Upper lobe of left lung (tissue), 6 donors: ENCODE measurements at regions not wholly inside any gene's neighbourhood (a gene's known extent, or its start where the extent isn't known, plus 50 kb on each side); places are given as distances from the start of the nearest gene placed in this dataset.

Source experiments
- ATAC-seq, 2 donors: fragments of 200-7000 bp; cut with Tn5 transposase; one replicate each; pipeline ENCODE4 v1.9.1; 2022; ENCODE audit warnings: mild to moderate bottlenecking in 2 of 2, moderate library complexity in 2 of 2; ENCODE audit not compliant: low FRiP score in 2 of 2
- DNase-seq, 2 donors: peaks; one replicate each; pipeline ENCODE4 v3.0.0-alpha.2; 2019 to 2020
- H3K27ac ChIP-seq, 4 donors: fragments of 200-600 bp; sonication (generic); one replicate each; pipeline ENCODE4 v1.5.1; 2016 to 2019
- H3K27me3 ChIP-seq, 4 donors: fragments of 200-600 bp; sonication (generic); one replicate each; pipeline ENCODE4 v1.5.1; 2017 to 2019
- H3K36me3 ChIP-seq, 4 donors: fragments of 200-600 bp; sonication (generic); one replicate each; pipeline ENCODE4 v1.5.1; 2016 to 2019
- H3K4me1 ChIP-seq, 4 donors: fragments of 200-600 bp; sonication (generic); one replicate each; pipeline ENCODE4 v1.5.1; 2018 to 2019
- H3K4me3 ChIP-seq, 4 donors: fragments of 200-600 bp; sonication (generic); one replicate each; pipeline ENCODE4 v1.5.1; 2017 to 2019; ENCODE audit warnings: mild to moderate bottlenecking in 2 of 4, moderate library complexity in 1 of 4
- H3K9me3 ChIP-seq, 4 donors: fragments of 200-600 bp; sonication (generic); one replicate each; pipeline ENCODE4 v1.5.1; 2018 to 2019
- CTCF ChIP-seq, 6 experiments: fragments of 450-650 bp in 4 of 6; fragments of 200-600 bp in 2 of 6; sonication (generic) in 2 of 6; IDR thresholded peaks; one replicate each; pipeline ENCODE4 v1.5.1; 2016 to 2019; ENCODE audit warnings: antibody characterized with exemption in 6 of 6
- EP300 ChIP-seq, 4 donors: sonication (generic); formaldehyde crosslinking; IDR thresholded peaks; one replicate each; pipeline ENCODE4 v1.5.1; 2017; ENCODE audit warnings: antibody characterized with exemption in 4 of 4, control low read depth in 2 of 4
- POLR2A ChIP-seq, 4 donors: fragments of 450-650 bp; IDR thresholded peaks; one replicate each; pipeline ENCODE4 v1.5.1; 2016 to 2017; ENCODE audit warnings: antibody characterized with exemption in 4 of 4, mild to moderate bottlenecking in 2 of 4
- POLR2AphosphoS5 ChIP-seq, 2 donors: sonication (generic); formaldehyde crosslinking; IDR thresholded peaks; one replicate each; pipeline ENCODE4 v1.5.1; 2017; ENCODE audit warnings: antibody characterized with exemption in 2 of 2
- WGBS, 2 donors: methylation state at CpG; one replicate each; pipeline ENCODE4 v1.1.5; 2017 to 2018; 5-methylcytosine and 5-hydroxymethylcytosine counted together
- donor health status: DM: no; HTN: no; CAD: no; lungs with moderate emphysema.
- donor health status: DM: no; HTN: yes; CAD: no; lungs with severe emphysema.

- H3K9me3 ChIP-seq, result no peaks in the 10 kb centered on the region
- no peak for ATAC-seq
- no peak overlapping the region for H3K4me3 ChIP-seq
- no peak for DNase-seq
- TF ChIP-seq POLR2A (IDR thresholded peaks at IDR 0.05), result no peak
- no peak for TF ChIP-seq POLR2AphosphoS5 (IDR thresholded peaks at IDR 0.05)
- no peak for TF ChIP-seq EP300 (IDR thresholded peaks at IDR 0.05)
- no peak for TF ChIP-seq CTCF (IDR thresholded peaks at IDR 0.05)
- H3K27me3 ChIP-seq, result no peaks in the 10 kb centered on the region
- no peaks in the 10 kb centered on the region for H3K4me1 ChIP-seq
- no peaks in the 10 kb centered on the region for H3K36me3 ChIP-seq
- WGBS, 2 donors, result 73 to 80% methylated on average over 2 of the region's 2 CpGs
- H3K27ac ChIP-seq, result no peak overlapping the region
Observed at GRCh38 chr11:26891501-26891900, 102.4 kb upstream of the FIBIN start.

DNA sequence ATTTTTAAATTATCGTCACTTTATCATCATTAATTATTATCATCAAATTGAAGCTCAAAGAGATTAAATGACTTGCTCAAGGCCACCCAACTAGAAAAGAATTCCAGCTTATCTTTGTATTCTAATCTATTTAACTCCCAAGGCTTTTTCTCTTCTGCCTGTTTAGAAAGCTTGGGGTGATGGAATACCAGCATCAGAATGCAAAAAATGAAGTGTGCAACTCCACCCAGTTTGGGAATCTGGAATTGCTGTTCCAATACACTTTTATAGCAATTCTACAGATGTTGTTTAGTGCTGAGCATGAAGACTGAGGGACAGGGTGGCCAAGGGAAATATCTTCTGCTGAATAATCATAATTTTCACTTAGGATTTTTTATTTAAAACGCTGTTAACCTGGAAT lies 97.2 kb upstream of the FIBIN start:
- Histone ChIP-seq H3K36me3 (no peaks in the 10 kb centered on the region), H3K4me1 (no peaks in the 10 kb centered on the region), H3K9me3 (no peaks in the 10 kb centered on the region), H3K27ac (no peak overlapping the region), H3K27me3 (no peaks in the 10 kb centered on the region), H3K4me3 (no peak overlapping the region)
- TF ChIP-seq POLR2A (IDR thresholded peaks at IDR 0.05) (no peak), POLR2AphosphoS5 (IDR thresholded peaks at IDR 0.05) (no peak), CTCF (IDR thresholded peaks at IDR 0.05) (no peak), EP300 (IDR thresholded peaks at IDR 0.05) (no peak)
- no peak for ATAC-seq
- DNase-seq, result no peak
- WGBS, 2 donors, result 44 to 51% methylated on average over 2 of the region's 2 CpGs

DNA sequence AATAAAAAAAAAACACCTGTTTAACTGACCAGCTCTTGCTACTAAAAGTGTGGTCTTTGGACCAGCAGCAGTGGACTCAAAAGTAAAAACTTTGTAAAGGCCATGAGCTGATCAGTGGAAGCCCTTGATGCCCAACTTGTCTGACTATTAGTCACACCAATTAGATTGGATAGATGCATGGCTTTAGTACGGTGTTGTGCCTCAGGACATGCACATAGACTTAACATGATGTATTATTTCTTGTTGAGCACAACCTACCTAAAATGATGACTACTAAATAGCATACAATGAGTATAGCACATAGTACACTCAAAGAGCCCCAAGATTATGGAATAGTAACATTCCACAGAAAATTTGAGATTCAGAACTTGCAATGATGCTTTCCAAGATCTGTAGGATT lies 95.1 kb upstream of the FIBIN start:
- 77 to 81% methylated on average over 1 of the region's 1 CpG for WGBS, 2 donors
- H3K4me3 ChIP-seq, result no peak overlapping the region
- no peaks in the 10 kb centered on the region for H3K27me3 ChIP-seq
- no peak overlapping the region for H3K27ac ChIP-seq
- no peaks in the 10 kb centered on the region for H3K4me1 ChIP-seq
- no peaks in the 10 kb centered on the region for H3K36me3 ChIP-seq
- ATAC-seq (no peak), DNase-seq (no peak)
- no peaks in the 10 kb centered on the region for H3K9me3 ChIP-seq
- no peak for TF ChIP-seq EP300 (IDR thresholded peaks at IDR 0.05)
- no peak for TF ChIP-seq CTCF (IDR thresholded peaks at IDR 0.05)
- TF ChIP-seq POLR2AphosphoS5 (IDR thresholded peaks at IDR 0.05), result no peak
- no peak for TF ChIP-seq POLR2A (IDR thresholded peaks at IDR 0.05)

- TF ChIP-seq CTCF (IDR thresholded peaks at IDR 0.05) (no peak), POLR2AphosphoS5 (IDR thresholded peaks at IDR 0.05) (no peak), POLR2A (IDR thresholded peaks at IDR 0.05) (no peak), EP300 (IDR thresholded peaks at IDR 0.05) (no peak)
- ATAC-seq (peak in 1 of 2 donors; percentile 68), DNase-seq (no peak)
- Histone ChIP-seq H3K36me3 (no peaks in the 10 kb centered on the region), H3K4me1 (no peaks in the 10 kb centered on the region), H3K27ac (no peak overlapping the region), H3K4me3 (no peak overlapping the region), H3K9me3 (no peaks in the 10 kb centered on the region), H3K27me3 (no peaks in the 10 kb centered on the region)
- WGBS, 2 donors, result 52 to 61% methylated on average over 1 of the region's 1 CpG
Observed at GRCh38 chr11:26901162-26901561, 92.8 kb upstream of the FIBIN start.

DNA sequence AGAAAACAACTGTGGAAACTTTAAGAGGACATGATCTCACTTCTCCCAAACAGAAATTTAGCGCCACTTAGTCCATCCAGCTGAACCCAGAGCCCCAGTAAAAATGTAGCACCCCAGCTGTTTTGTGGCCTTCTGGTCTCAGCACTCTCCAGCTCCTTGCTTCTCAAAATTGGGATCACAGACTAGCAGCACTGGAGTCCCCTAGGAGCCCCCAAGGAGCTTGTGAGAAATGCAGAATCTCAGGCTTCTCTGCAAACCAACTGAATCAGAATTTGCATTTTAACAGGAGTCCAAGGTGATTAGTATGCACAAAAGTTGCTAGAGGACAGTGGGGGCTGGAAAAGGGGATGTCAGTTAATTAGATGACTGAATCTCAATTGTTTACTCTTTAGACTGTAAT lies 89.8 kb upstream of the FIBIN start:
- ATAC-seq (no peak), DNase-seq (no peak)
- H3K9me3 ChIP-seq, result no peaks in the 10 kb centered on the region
- H3K4me3 ChIP-seq, result no peak overlapping the region
- H3K4me1 ChIP-seq, result no peaks in the 10 kb centered on the region
- no peak for TF ChIP-seq POLR2A (IDR thresholded peaks at IDR 0.05)
- no peak for TF ChIP-seq POLR2AphosphoS5 (IDR thresholded peaks at IDR 0.05)
- no peak for TF ChIP-seq EP300 (IDR thresholded peaks at IDR 0.05)
- TF ChIP-seq CTCF (IDR thresholded peaks at IDR 0.05), result no peak
- no peaks in the 10 kb centered on the region for H3K36me3 ChIP-seq
- no peaks in the 10 kb centered on the region for H3K27me3 ChIP-seq
- H3K27ac ChIP-seq, result no peak overlapping the region
- WGBS, 2 donors, result 79% methylated on average over 1 of the region's 1 CpG
